GM13976 (cell line): ENCODE measurements at regions not wholly inside any gene's neighbourhood (a gene's known extent, or its start where the extent isn't known, plus 50 kb on each side); places are given as distances from the start of the nearest gene placed in this dataset.

ENCODE experiments used
- DNase-seq: peaks from one replicate; pipeline ENCODE4 v3.0.0; 2012; ENCODE audit warnings: low spot score
- in situ Hi-C: fragments of 300-500 bp; cut with MboI; formaldehyde crosslinking; loops from one replicate; pipeline ENCODE4 v1.12.0; 2022; ENCODE audit warnings: low sequenced_read_pairs, mixed read lengths, inconsistent platforms; ENCODE audit not compliant: unreplicated experiment
- TF ChIP-seq, protein P1 (sequence below): IDR thresholded peaks from 2 replicates; pipeline ENCODE4 v1.5.1; 2012; ENCODE audit warnings: borderline replicate concordance, mild to moderate bottlenecking; ENCODE audit not compliant: insufficient read depth; ENCODE audit errors: extremely low read depth, missing control alignments, control extremely low read depth

- TF ChIP-seq, protein P1, sequence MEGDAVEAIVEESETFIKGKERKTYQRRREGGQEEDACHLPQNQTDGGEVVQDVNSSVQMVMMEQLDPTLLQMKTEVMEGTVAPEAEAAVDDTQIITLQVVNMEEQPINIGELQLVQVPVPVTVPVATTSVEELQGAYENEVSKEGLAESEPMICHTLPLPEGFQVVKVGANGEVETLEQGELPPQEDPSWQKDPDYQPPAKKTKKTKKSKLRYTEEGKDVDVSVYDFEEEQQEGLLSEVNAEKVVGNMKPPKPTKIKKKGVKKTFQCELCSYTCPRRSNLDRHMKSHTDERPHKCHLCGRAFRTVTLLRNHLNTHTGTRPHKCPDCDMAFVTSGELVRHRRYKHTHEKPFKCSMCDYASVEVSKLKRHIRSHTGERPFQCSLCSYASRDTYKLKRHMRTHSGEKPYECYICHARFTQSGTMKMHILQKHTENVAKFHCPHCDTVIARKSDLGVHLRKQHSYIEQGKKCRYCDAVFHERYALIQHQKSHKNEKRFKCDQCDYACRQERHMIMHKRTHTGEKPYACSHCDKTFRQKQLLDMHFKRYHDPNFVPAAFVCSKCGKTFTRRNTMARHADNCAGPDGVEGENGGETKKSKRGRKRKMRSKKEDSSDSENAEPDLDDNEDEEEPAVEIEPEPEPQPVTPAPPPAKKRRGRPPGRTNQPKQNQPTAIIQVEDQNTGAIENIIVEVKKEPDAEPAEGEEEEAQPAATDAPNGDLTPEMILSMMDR: no peak
- DNase-seq: no peak
- in situ Hi-C loops: no loop called here
Observed at GRCh38 chr1:184310157-184310819, 76.5 kb upstream of the C1orf21 start.

DNA sequence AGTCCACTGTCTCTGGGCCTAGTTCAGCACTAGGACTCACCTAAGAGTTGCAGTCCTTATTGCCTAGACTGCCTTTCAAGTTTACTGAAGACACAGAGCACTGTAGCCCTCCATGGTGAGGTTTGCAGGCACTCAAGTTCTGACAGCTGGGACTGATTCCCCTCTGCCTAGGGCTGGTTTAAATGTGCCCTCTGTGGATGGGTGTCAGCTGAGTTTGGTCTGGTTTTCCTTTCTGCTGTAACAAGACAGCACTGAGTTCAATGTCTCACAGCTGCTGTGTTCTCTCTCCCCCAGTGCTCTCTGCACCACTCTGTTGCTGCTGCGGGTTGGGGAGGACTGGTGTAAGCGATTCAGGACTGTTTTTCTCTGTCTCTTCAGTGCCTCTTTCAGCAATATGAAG, 75.2 kb upstream of the C1orf21 start:
- in situ Hi-C loops: no loop called here
- DNase-seq: no peak
- TF ChIP-seq, protein P1: no peak

DNA sequence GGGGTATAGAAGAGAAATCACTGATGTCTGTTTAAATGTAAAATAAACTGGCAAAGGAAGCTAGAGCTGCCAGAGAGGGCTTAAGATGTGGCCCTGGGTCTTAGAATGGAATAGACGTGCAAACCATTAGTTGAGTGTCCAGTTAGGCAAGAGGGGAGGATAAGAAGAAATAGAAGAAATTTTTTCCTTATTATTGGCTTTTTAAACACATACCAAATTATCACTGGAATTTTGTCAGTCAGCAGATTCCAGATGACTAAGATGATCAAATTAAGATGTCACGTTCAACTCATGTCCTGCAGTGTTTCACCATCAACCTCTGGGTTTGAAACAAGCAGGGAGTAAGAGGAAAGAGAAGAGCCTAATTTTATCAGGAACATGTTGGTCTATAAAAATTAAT, 71.6 kb upstream of the C1orf21 start:
- no peak for DNase-seq
- in situ Hi-C loops: no loop called here

DNA sequence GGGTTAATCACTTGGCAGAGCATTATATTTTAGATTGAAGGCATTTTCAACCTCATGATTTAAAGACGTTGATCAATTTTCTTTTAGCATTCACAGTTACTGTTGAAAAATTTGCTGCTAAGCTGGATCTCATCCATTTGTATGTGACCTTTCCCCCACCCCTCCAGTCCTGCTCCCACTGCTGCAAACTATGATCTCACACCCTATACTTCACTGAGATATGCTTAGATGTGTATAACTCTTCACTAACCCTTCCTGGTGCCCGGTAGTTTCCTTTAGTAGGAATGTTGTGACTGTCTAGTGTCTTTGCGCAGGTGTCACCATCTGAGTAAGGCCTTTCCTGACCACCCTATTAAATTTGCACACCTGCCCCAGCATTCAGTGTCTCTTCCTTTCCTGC, 67.0 kb upstream of the C1orf21 start:
- TF ChIP-seq, protein P1: no peak
- in situ Hi-C loops: no loop called here
- no peak for DNase-seq

More for the DNA sequence above, 71.6 kb upstream of the C1orf21 start:
- TF ChIP-seq, protein P1: no peak

GRCh38 chr1:184322253-184322652, 64.6 kb upstream of the C1orf21 start:
- no peak for DNase-seq
- in situ Hi-C loops: no loop called here
- TF ChIP-seq, protein P1: no peak

DNA sequence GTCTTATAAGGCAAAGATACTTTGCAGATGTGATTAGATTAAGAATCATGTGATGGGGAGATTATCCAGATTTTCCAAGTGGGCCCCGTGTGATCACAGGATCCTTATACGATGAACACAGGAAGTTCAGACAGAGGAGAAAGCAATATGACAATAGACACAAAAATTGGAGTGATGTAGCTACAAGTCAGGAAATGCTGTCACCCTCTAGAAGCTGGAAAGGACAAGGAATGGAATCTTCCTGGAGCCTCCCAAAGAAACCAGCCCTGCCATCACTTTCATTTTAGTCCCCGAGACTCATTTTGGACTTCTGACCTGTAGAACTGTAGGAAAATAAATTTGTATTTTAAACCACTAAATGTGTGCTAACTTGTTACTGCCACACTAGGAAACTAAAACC, 61.9 kb upstream of the C1orf21 start:
- in situ Hi-C loops: no loop called here
- DNase-seq: no peak
- TF ChIP-seq, protein P1: no peak

DNA sequence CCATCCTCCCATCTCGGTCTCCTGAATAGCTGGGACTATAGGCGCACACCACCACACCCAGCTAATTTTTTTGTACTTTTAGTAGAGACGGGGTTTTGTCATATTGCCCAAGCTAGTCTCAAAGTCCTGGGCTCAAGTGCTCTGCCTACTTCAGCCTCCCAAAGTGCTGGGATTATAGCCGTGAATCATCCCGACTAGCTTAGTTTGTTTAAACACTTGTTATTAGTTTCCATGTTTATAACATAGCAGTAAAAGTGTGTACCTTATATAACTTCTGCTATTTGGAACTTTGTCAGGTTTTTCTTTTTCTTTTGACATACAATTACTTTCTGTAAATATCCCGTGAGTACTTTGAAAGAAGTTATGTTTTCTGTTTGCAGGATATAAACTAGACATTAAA, 60.6 kb upstream of the C1orf21 start:
- TF ChIP-seq, protein P1: no peak
- no peak for DNase-seq
- in situ Hi-C loops: no loop called here
